ENCODE measurements at regions not wholly inside any gene's neighbourhood (a gene's known extent, or its start where the extent isn't known, plus 50 kb on each side); places are given as distances from the start of the nearest gene placed in this dataset.
"Not testable (repeated sequence)": the region's sequence is repeated elsewhere in the genome, so short reads cannot be mapped to it uniquely, and the experiment has no call there.

GRCh38 chr20:56689318-56689717, 60.2 kb downstream of the TFAP2C start:
- DNase-seq: peak; percentile 65

- DNase-seq: peak; percentile 46
Measured at GRCh38 chr20:56689852-56690485, 60.9 kb downstream of the TFAP2C start.

- no peak for DNase-seq
Measured at GRCh38 chr20:56690531-56691175, 61.5 kb downstream of the TFAP2C start.

GRCh38 chr20:56691325-56691998, 62.4 kb downstream of the TFAP2C start:
- no peak for DNase-seq

- DNase-seq: no peak
Measured at GRCh38 chr20:56693217-56693616, 64.1 kb downstream of the TFAP2C start.

GRCh38 chr20:56697476-56697875, 68.4 kb downstream of the TFAP2C start:
- DNase-seq: no peak

- no peak for DNase-seq
Measured at GRCh38 chr20:56698297-56698696, 69.2 kb downstream of the TFAP2C start.

GRCh38 chr20:56698749-56699148, 69.6 kb downstream of the TFAP2C start:
- no peak for DNase-seq

- no peak for DNase-seq
Measured at GRCh38 chr20:56702931-56703840, 74.1 kb downstream of the TFAP2C start.

- DNase-seq: no peak
Measured at GRCh38 chr20:56706867-56707360, 77.8 kb downstream of the TFAP2C start.

- DNase-seq: no peak
Measured at GRCh38 chr20:56708991-56709390, 79.9 kb downstream of the TFAP2C start.

GRCh38 chr20:56710125-56710524, 81.0 kb downstream of the TFAP2C start:
- DNase-seq: no peak

- not testable (repeated sequence) for DNase-seq
Measured at GRCh38 chr20:56710577-56710976, 81.5 kb downstream of the TFAP2C start.

- DNase-seq: peak; percentile 62
Measured at GRCh38 chr20:56711018-56711417, 81.9 kb downstream of the TFAP2C start.

- no peak for DNase-seq
Measured at GRCh38 chr20:56715309-56715708, 86.2 kb downstream of the TFAP2C start.

- no peak for DNase-seq
Measured at GRCh38 chr20:56715902-56716519, 86.9 kb downstream of the TFAP2C start.

GRCh38 chr20:56716806-56717205, 87.7 kb downstream of the TFAP2C start:
- DNase-seq: no peak

- DNase-seq: no peak
Measured at GRCh38 chr20:56718816-56719215, 89.7 kb downstream of the TFAP2C start.

- no peak for DNase-seq
Measured at GRCh38 chr20:56720620-56721213, 91.6 kb downstream of the TFAP2C start.

GRCh38 chr20:56722042-56722441, 92.9 kb downstream of the TFAP2C start:
- DNase-seq: no peak

- DNase-seq: no peak
Measured at GRCh38 chr20:56723331-56723730, 94.2 kb downstream of the TFAP2C start.

- DNase-seq: no peak
Measured at GRCh38 chr20:56724241-56724757, 95.2 kb downstream of the TFAP2C start.
